ENCODE measurements at regions not wholly inside any gene's neighbourhood (a gene's known extent, or its start where the extent isn't known, plus 50 kb on each side); places are given as distances from the start of the nearest gene placed in this dataset.

- CTCF ChIA-PET, result no interaction called here
- POLR2A ChIA-PET, result no interaction called here
- TF ChIP-seq FOXA1 (IDR thresholded peaks at IDR 0.05) (no peak), PKNOX1 (IDR thresholded peaks at IDR 0.05) (no peak), ZNF384 (IDR thresholded peaks at IDR 0.05) (no peak), SUZ12 (IDR thresholded peaks at IDR 0.05) (no peak), TARDBP (IDR thresholded peaks at IDR 0.05) (no peak)
- DNase-seq (ENCODE audit: extremely low spot score), result no peak
Observed at GRCh38 chr1:34371829-34372532, 195.3 kb downstream of the C1orf94 start.

- POLR2A ChIA-PET, result no interaction called here
Observed at GRCh38 chr1:34372891-34373290, 196.2 kb downstream of the C1orf94 start.

GRCh38 chr1:34373912-34374311, 197.2 kb downstream of the C1orf94 start:
- TF ChIP-seq ELF4 (IDR thresholded peaks at IDR 0.05) (no peak), CTBP1 (IDR thresholded peaks at IDR 0.05; ENCODE audit: borderline replicate concordance) (no peak), HDGF (IDR thresholded peaks at IDR 0.05; ENCODE audit: borderline replicate concordance) (no peak), PKNOX1 (IDR thresholded peaks at IDR 0.05) (no peak), NFRKB (IDR thresholded peaks at IDR 0.05) (no peak), SP1 (IDR thresholded peaks at IDR 0.05) (no peak), BHLHE40 (IDR thresholded peaks at IDR 0.05; ENCODE audit: borderline replicate concordance) (no peak), SUZ12 (IDR thresholded peaks at IDR 0.05) (no peak), TARDBP (IDR thresholded peaks at IDR 0.05) (no peak), L3MBTL2 (conservative IDR thresholded peaks at IDR 0.05) (no peak), ARNT (IDR thresholded peaks at IDR 0.05) (no peak), LEF1 (IDR thresholded peaks at IDR 0.05; ENCODE audit: borderline replicate concordance) (no peak), FOXA1 (IDR thresholded peaks at IDR 0.05) (no peak), FOXM1 (IDR thresholded peaks at IDR 0.05; ENCODE audit: borderline replicate concordance) (no peak)
- DNase-seq (ENCODE audit: extremely low spot score), result no peak
- POLR2A ChIA-PET, result no interaction called here
- CTCF ChIA-PET, result no interaction called here

More at GRCh38 chr1:34372891-34373290, 196.2 kb downstream of the C1orf94 start:
- CTCF ChIA-PET, result no interaction called here
- DNase-seq (ENCODE audit: extremely low spot score), result no peak
- TF ChIP-seq CTBP1 (IDR thresholded peaks at IDR 0.05; ENCODE audit: borderline replicate concordance), result no peak
- TF ChIP-seq BHLHE40 (IDR thresholded peaks at IDR 0.05; ENCODE audit: borderline replicate concordance), result no peak
- no peak for TF ChIP-seq PKNOX1 (IDR thresholded peaks at IDR 0.05)
- no peak for TF ChIP-seq ELF4 (IDR thresholded peaks at IDR 0.05)
- no peak for TF ChIP-seq ARNT (IDR thresholded peaks at IDR 0.05)
- TF ChIP-seq SP1 (IDR thresholded peaks at IDR 0.05), result no peak
- no peak for TF ChIP-seq NFRKB (IDR thresholded peaks at IDR 0.05)
- TF ChIP-seq LEF1 (IDR thresholded peaks at IDR 0.05; ENCODE audit: borderline replicate concordance), result no peak
- no peak for TF ChIP-seq ZNF384 (IDR thresholded peaks at IDR 0.05)
- TF ChIP-seq FOXK2 (IDR thresholded peaks at IDR 0.05), result no peak
- no peak for TF ChIP-seq SUZ12 (IDR thresholded peaks at IDR 0.05)
- TF ChIP-seq L3MBTL2 (conservative IDR thresholded peaks at IDR 0.05), result no peak

- ChIA-PET CTCF (no interaction called here), POLR2A (no interaction called here)
- no peak for TF ChIP-seq FOXK2 (IDR thresholded peaks at IDR 0.05)
- no peak for TF ChIP-seq TARDBP (IDR thresholded peaks at IDR 0.05)
- TF ChIP-seq LEF1 (IDR thresholded peaks at IDR 0.05; ENCODE audit: borderline replicate concordance), result no peak
- TF ChIP-seq ELF4 (IDR thresholded peaks at IDR 0.05), result no peak
- no peak for TF ChIP-seq FOXA1 (IDR thresholded peaks at IDR 0.05)
- TF ChIP-seq L3MBTL2 (conservative IDR thresholded peaks at IDR 0.05), result no peak
- no peak for TF ChIP-seq HDGF (IDR thresholded peaks at IDR 0.05; ENCODE audit: borderline replicate concordance)
- TF ChIP-seq NFRKB (IDR thresholded peaks at IDR 0.05), result no peak
- no peak for TF ChIP-seq ZNF384 (IDR thresholded peaks at IDR 0.05)
- no peak for DNase-seq (ENCODE audit: extremely low spot score)
Observed at GRCh38 chr1:34376531-34376930, 199.8 kb downstream of the C1orf94 start.

GRCh38 chr1:34378968-34379856, 202.5 kb downstream of the C1orf94 start:
- TF ChIP-seq L3MBTL2 (conservative IDR thresholded peaks at IDR 0.05) (no peak), BHLHE40 (IDR thresholded peaks at IDR 0.05; ENCODE audit: borderline replicate concordance) (no peak)
- CTCF ChIA-PET, result no interaction called here
- no peak for DNase-seq (ENCODE audit: extremely low spot score)
- POLR2A ChIA-PET, result no interaction called here

GRCh38 chr1:34379911-34380310, 203.2 kb downstream of the C1orf94 start:
- no peak for DNase-seq (ENCODE audit: extremely low spot score)
- ChIA-PET POLR2A (no interaction called here), CTCF (no interaction called here)
- TF ChIP-seq FOXA1 (IDR thresholded peaks at IDR 0.05), result no peak
- TF ChIP-seq L3MBTL2 (conservative IDR thresholded peaks at IDR 0.05), result no peak
- TF ChIP-seq ZNF384 (IDR thresholded peaks at IDR 0.05), result no peak
- TF ChIP-seq CTBP1 (IDR thresholded peaks at IDR 0.05; ENCODE audit: borderline replicate concordance), result no peak
